Astrocyte of the cerebellum (primary cell): ENCODE measurements at regions not wholly inside any gene's neighbourhood (a gene's known extent, or its start where the extent isn't known, plus 50 kb on each side); places are given as distances from the start of the nearest gene placed in this dataset.

Experiments used
- DNase-seq: peaks from one replicate; pipeline ENCODE4 v3.0.0-alpha.2; 2011; ENCODE audit warnings: low read depth
- H3K4me3 ChIP-seq: 2 replicates; pipeline ENCODE4 v1.5.1; 2011; ENCODE audit warnings: mild to moderate bottlenecking, low read depth, low read length, moderate library complexity
- CTCF ChIP-seq: IDR thresholded peaks from 2 replicates; pipeline ENCODE4 v1.5.1; 2012; ENCODE audit warnings: low read length, low read depth, moderate library complexity, mild to moderate bottlenecking; ENCODE audit errors: missing control alignments
- in situ Hi-C: cut with HindIII; loops from 2 replicates; pipeline ENCODE4 v1.10.0; 2017; ENCODE audit warnings: low sequenced_read_pairs

- H3K4me3 ChIP-seq: no peak overlapping the region
- in situ Hi-C loops: no loop called here
- TF ChIP-seq CTCF: no peak
- DNase-seq: no peak
Observed at GRCh38 chr2:66024391-66024790, 410.5 kb upstream of the MEIS1 start.

- in situ Hi-C loops: no loop called here
- TF ChIP-seq CTCF: no peak
- DNase-seq: no peak
- no peak overlapping the region for H3K4me3 ChIP-seq
Observed at GRCh38 chr2:66021296-66021695, 413.6 kb upstream of the MEIS1 start.

GRCh38 chr2:66017763-66018162 is 417.2 kb upstream of the MEIS1 start:
- TF ChIP-seq CTCF: no peak
- no peak for DNase-seq
- in situ Hi-C loops: loop anchor here (5.0 kb wide), 1 partner anchor 35 kb away; no protein-coding TSS in a partner anchor
- H3K4me3 ChIP-seq: no peak overlapping the region

- no peak overlapping the region for H3K4me3 ChIP-seq
- in situ Hi-C loops: no loop called here
- TF ChIP-seq CTCF: no peak
- no peak for DNase-seq
Observed at GRCh38 chr2:66014450-66014849, 420.5 kb upstream of the MEIS1 start.

- peak; percentile 7 for TF ChIP-seq CTCF
- H3K4me3 ChIP-seq: no peak overlapping the region
- in situ Hi-C loops: no loop called here
- no peak for DNase-seq
Observed at GRCh38 chr2:66013456-66013855, 421.5 kb upstream of the MEIS1 start.

- in situ Hi-C loops: no loop called here
- no peak for DNase-seq
- no peak for TF ChIP-seq CTCF
- no peak overlapping the region for H3K4me3 ChIP-seq
Observed at GRCh38 chr2:66003931-66004330, 431.0 kb upstream of the MEIS1 start.

GRCh38 chr2:66001538-66001937 is 433.4 kb upstream of the MEIS1 start:
- TF ChIP-seq CTCF: no peak
- in situ Hi-C loops: no loop called here
- DNase-seq: no peak
- no peak overlapping the region for H3K4me3 ChIP-seq
